Large intestine (tissue), 3 donors: ENCODE measurements at regions not wholly inside any gene's neighbourhood (a gene's known extent, or its start where the extent isn't known, plus 50 kb on each side); places are given as distances from the start of the nearest gene placed in this dataset.
"Not testable (repeated sequence)": the region's sequence is repeated elsewhere in the genome, so short reads cannot be mapped to it uniquely, and the experiment has no call there.

Source experiments
- DNase-seq, 2 donors: peaks; one replicate each; pipeline versions ENCODE4 v3.0.0 to v3.0.0-alpha.2; 2013
- H3K27ac ChIP-seq: one replicate; pipeline ENCODE4 v1.5.1; 2013; ENCODE audit warnings: low read length
- H3K27me3 ChIP-seq: 2 replicates; pipeline ENCODE4 v1.6.1; 2013; ENCODE audit warnings: low read length; ENCODE audit not compliant: control insufficient read depth, insufficient read depth
- H3K36me3 ChIP-seq: 2 replicates; pipeline ENCODE4 v1.6.1; 2013; ENCODE audit warnings: low read length; ENCODE audit not compliant: control insufficient read depth, insufficient read depth
- H3K4me1 ChIP-seq: one replicate; pipeline ENCODE4 v1.6.1; 2013; ENCODE audit warnings: low read length; ENCODE audit not compliant: control insufficient read depth, insufficient read depth
- H3K4me3 ChIP-seq: one replicate; pipeline ENCODE4 v1.5.1; 2013; ENCODE audit warnings: low read length
- H3K9me3 ChIP-seq: one replicate; pipeline ENCODE4 v1.6.1; 2013; ENCODE audit warnings: mild to moderate bottlenecking, low read depth, low read length, moderate library complexity; ENCODE audit not compliant: control insufficient read depth
- WGBS: methylation state at CpG from one replicate; pipeline ENCODE4 v1.1.5; 2013; ENCODE audit warnings: low lambda C conversion rate; ENCODE audit not compliant: insufficient coverage; 5-methylcytosine and 5-hydroxymethylcytosine counted together

DNA sequence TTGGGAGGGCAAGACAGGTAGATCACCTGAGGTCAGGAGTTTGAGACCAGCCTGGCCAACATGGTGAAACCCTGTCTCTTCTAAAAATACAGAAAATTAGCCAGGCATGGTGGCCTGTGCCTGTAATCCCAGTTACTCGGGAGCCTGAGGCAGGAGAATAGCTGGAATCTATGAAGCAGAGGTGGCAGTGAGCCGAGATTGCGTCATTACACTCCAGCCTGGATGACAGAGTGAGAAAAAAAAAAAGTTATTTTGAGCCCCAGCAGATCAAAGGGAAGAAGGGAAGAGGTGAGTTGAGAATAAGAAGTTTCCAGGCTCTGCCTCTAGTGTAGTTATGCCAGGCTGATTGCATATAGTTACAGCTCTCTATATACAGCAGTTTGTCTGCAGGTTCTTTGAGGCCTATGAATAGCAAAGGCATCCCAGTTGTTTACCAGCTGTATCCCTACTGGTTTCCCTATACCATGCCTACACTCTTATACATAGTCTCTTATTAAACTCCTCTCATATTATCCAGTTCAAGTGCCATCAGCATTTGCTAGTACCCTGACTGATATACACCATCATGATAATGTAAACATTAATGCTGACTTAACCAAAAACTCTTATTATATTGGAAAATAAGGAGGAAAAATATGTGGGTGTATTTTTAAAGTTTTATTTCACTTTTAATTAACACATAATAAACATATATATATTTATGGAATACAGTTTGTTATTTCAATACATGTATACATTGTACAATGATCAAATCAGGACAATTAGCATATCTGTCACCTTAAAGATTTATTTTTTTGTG is 823.6 kb upstream of the ADGRB3 start:
- Histone ChIP-seq H3K27me3 (no peaks in the 10 kb centered on the region), H3K4me3 (no peak overlapping the region), H3K4me1 (no peaks in the 10 kb centered on the region), H3K27ac (no peak overlapping the region), H3K9me3 (peaks cover 4% of the 10 kb centered on the region), H3K36me3 (no peaks in the 10 kb centered on the region)
- WGBS, result 85% methylated on average over 2 of the region's 3 CpGs
- no peak for DNase-seq

DNA sequence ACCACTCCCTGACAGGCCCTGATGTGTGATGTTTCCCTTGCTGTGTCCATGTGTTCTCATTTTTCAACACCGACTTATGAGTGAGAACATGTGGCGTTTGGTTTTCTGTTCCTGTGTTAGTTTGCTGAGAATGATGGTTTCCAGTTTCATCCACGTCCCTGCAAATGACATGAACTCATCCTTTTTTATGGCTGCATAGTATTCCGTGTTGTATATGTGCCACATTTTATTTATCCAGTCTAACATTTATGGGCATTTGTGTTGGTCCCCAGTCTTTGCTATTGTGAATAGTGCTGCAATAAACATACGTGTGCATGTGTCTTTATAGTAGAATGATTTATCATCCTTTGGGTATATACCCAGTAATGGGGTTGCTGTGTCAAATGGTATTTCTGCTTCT is 830.3 kb upstream of the ADGRB3 start:
- not testable (repeated sequence) for H3K4me3 ChIP-seq, H3K36me3 ChIP-seq, H3K9me3 ChIP-seq, H3K27ac ChIP-seq, H3K4me1 ChIP-seq, H3K27me3 ChIP-seq, DNase-seq
- WGBS, result no CpG with 5 or more reads among the region's 5 CpGs

DNA sequence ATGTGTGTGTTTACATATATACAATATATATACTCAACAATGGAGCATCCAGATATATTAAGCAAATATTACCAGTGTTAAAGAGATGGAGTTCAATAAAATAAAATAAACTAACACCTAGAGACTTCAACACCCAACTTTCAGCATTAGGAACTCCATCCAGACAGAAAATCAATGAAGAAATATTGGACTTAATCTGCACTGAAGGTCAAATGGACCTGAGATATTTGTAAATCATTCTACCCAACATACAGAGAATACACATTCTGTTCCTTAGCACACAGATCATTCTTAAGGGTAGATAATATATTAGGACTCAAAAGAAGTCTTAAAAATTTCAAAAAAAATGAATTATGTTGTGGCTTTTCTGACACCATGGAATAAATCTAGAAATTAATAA is 832.3 kb upstream of the ADGRB3 start:
- no peak overlapping the region for H3K4me3 ChIP-seq
- H3K27me3 ChIP-seq, result no peaks in the 10 kb centered on the region
- H3K27ac ChIP-seq, result no peak overlapping the region
- DNase-seq, result no peak
- no peaks in the 10 kb centered on the region for H3K36me3 ChIP-seq
- no peaks in the 10 kb centered on the region for H3K4me1 ChIP-seq
- H3K9me3 ChIP-seq, result peaks cover 11% of the 10 kb centered on the region

DNA sequence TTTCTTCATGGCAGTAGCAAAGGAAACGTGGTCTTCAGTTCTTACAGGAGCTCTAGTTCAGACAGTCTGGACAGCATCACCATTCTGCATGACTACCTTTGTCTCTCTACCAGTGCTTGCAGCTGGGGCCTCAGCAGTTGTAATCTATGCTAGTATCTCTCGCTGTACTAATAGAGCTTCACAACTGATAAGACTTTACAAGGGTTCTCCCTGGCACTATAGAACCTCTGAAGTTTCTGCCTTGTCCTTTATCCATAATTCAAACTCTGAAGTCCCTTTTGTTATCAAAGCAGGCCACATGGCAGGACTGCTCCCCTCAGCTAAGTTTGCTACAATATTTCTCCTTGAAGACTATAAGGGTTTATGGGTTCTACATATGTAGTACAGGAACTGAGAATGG is 842.1 kb upstream of the ADGRB3 start:
- Histone ChIP-seq H3K27ac (no peak overlapping the region), H3K4me1 (no peaks in the 10 kb centered on the region), H3K27me3 (no peaks in the 10 kb centered on the region), H3K9me3 (no peaks in the 10 kb centered on the region), H3K4me3 (no peak overlapping the region), H3K36me3 (no peaks in the 10 kb centered on the region)
- DNase-seq, result no peak
- no CpG with 5 or more reads among the region's 2 CpGs for WGBS

DNA sequence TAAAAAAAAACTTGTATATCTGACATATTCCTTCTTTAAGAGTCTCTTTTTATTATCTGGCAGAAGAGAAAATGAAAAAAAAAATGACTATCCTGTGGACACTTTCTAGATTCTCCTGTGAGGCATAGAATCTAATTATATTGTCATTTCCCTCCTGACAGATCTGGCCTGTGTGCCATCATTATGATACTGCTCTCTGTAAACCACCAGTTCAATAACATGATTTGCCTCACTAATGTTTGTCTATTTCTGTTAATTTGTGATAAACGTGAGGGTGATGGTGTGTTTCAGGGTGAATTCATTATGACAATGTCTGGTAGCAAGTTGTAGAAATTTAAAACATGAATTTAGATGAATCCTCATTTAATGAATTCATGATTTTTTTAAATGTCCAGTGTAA is 844.5 kb upstream of the ADGRB3 start:
- no CpG with 5 or more reads among the region's 1 CpG for WGBS
- Histone ChIP-seq H3K4me1 (no peaks in the 10 kb centered on the region), H3K9me3 (no peaks in the 10 kb centered on the region), H3K27ac (no peak overlapping the region), H3K27me3 (no peaks in the 10 kb centered on the region), H3K4me3 (no peak overlapping the region), H3K36me3 (no peaks in the 10 kb centered on the region)
- DNase-seq, result no peak

DNA sequence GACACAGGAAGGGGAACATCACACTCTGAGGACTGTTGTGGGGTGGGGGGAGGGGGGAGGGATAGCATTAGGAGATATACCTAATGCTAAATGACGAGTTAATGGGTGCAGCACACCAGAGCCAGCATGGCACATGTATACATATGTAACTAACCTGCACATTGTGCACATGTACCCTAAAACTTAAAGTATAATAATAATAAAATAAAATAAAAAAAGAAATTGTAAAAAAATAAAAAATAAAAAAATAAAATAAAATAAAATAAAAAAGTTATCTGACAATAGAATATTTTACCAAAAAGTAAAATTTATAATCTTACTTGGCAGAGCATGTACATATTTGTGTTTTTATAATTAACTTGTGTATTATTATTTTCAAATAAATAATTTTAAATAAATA is 848.0 kb upstream of the ADGRB3 start:
- not testable (repeated sequence) for H3K36me3 ChIP-seq, DNase-seq, H3K4me1 ChIP-seq, H3K27me3 ChIP-seq, H3K9me3 ChIP-seq, H3K4me3 ChIP-seq, H3K27ac ChIP-seq
- no CpG with 5 or more reads among the region's 1 CpG for WGBS

DNA sequence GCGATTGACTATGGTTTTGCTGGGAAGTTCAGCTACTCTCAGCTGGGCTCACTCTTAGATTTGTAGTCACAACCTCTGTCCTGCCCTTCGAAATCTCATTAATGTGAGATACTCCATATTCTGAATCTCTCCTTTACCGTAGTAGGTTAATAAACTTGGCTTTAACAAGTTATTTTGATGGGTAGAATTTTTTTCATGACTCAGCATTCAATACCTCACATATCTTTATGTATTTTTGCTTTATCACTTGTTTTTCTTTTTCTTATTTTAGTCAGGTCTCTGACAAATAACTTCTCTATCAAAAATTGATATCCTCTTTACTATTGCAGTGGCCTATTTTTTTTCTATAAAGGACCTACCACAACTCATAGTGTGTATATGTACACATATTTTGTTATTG is 855.2 kb upstream of the ADGRB3 start:
- no peaks in the 10 kb centered on the region for H3K27me3 ChIP-seq
- no peaks in the 10 kb centered on the region for H3K36me3 ChIP-seq
- no peak for DNase-seq
- H3K4me1 ChIP-seq, result no peaks in the 10 kb centered on the region
- H3K4me3 ChIP-seq, result no peak overlapping the region
- no peak overlapping the region for H3K27ac ChIP-seq
- H3K9me3 ChIP-seq, result no peaks in the 10 kb centered on the region
- WGBS, result 67% methylated on average over 2 of the region's 3 CpGs

DNA sequence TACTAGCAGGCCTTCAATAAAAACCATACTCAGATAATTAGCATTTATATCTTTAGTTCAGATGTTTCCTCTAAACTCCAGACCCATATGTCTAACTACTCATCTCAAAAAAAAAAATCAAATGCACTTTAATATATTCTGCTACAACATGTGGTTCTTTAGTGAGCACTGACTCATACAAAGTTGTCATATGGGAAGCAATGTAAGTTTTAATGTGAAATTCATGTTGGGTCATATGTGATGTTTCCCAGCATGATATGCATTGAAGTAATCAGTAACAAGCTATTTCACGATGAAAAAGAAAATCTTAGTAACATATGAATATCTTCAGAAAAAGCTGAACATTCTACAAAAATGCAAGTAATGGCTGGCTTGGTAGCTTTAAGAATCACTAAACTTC is 859.7 kb upstream of the ADGRB3 start:
- Histone ChIP-seq H3K4me1 (no peaks in the 10 kb centered on the region), H3K9me3 (no peaks in the 10 kb centered on the region), H3K36me3 (no peaks in the 10 kb centered on the region), H3K27me3 (no peaks in the 10 kb centered on the region), H3K4me3 (no peak overlapping the region), H3K27ac (no peak overlapping the region)
- WGBS, result 100% methylated on average over 1 of the region's 1 CpG
- DNase-seq, result no peak

DNA sequence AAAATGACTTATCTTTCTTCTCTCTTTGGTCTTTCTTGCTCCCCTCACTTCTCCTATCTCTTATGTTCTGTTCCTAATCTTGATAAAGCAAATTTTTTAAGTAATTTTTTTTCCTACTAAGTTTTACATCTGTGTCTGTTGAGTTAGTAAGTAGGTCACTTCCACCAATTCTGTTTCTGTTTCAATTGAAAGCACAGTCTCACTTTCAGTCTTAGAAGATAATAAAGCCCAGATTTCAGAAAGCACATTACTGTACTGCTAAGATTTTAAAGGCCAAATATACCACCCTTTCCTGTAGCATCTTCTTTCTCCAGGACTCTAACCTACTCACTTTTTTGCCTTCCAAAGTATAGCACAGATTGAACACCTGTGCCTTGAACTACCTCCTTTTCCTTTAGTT is 866.1 kb upstream of the ADGRB3 start:
- no peak for DNase-seq
- H3K27ac ChIP-seq, result no peak overlapping the region

DNA sequence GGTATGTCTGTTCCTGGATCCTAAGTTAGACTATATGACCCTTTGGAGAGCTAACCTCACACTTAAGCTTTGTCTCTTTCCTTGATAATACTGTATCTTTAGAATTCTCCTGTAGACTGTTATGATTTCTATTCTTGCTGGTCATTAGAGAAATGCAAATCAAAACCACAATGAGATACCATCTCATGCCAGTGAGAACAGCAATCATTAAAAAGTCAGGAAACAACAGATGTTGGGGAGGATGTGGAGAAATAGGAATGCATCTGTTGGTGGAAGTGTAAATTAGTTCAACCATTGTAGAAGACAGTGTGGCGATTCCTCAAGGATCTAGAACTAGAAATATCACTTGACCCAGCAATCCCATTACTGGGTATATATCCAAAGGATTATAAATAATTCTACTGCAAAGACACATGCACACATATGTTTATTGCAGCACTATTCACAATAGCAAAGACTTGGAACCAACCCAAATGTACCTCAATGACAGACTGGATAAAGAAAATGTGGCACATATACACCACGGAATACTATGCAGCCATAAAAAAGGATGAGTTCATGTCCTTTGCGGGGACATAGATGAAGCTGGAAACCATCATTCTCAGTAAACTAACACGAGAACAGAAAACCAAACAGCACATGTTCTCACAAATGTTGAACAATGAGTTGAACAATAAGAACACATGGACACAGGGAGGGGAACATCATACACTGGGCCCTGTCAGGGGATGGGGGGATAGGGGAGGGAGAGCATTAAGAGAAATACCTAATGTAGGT is 867.8 kb upstream of the ADGRB3 start:
- H3K4me3 ChIP-seq, result not testable (repeated sequence)

More for the DNA sequence above, 866.1 kb upstream of the ADGRB3 start:
- Histone ChIP-seq H3K27me3 (no peaks in the 10 kb centered on the region), H3K9me3 (no peaks in the 10 kb centered on the region), H3K4me1 (no peaks in the 10 kb centered on the region), H3K4me3 (no peak overlapping the region), H3K36me3 (no peaks in the 10 kb centered on the region)

DNA sequence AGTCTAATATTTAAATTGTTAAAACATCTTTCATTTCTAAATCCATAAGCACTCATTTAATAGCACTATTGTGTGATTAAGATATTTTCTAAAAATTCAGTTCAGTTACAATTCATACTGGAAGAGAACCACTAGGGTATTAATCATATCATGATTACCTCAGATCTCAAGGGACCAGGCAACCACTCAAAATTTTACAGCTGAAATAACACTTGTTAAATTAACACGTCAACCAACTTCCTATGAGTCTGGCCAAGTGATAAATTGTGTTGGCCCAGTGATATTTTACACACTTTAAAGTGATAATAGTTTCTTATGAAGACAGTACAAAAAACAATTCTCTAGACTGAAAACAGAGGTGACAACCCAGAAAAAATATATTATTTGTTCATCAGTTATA is 869.0 kb upstream of the ADGRB3 start:
- no CpG with 5 or more reads among the region's 1 CpG for WGBS
- no peak overlapping the region for H3K4me3 ChIP-seq
- no peak for DNase-seq

More for the DNA sequence above, 867.8 kb upstream of the ADGRB3 start:
- H3K4me1 ChIP-seq, H3K9me3 ChIP-seq, H3K27ac ChIP-seq, DNase-seq, H3K27me3 ChIP-seq, H3K36me3 ChIP-seq: not testable (repeated sequence)
- 100% methylated on average over 2 of the region's 4 CpGs for WGBS

More for the DNA sequence above, 869.0 kb upstream of the ADGRB3 start:
- H3K9me3 ChIP-seq, result no peaks in the 10 kb centered on the region
- H3K27me3 ChIP-seq, result no peaks in the 10 kb centered on the region
- no peaks in the 10 kb centered on the region for H3K36me3 ChIP-seq
- H3K27ac ChIP-seq, result no peak overlapping the region
- no peaks in the 10 kb centered on the region for H3K4me1 ChIP-seq
